ENCODE measurements at regions not wholly inside any gene's neighbourhood (a gene's known extent, or its start where the extent isn't known, plus 50 kb on each side); places are given as distances from the start of the nearest gene placed in this dataset.

DNA sequence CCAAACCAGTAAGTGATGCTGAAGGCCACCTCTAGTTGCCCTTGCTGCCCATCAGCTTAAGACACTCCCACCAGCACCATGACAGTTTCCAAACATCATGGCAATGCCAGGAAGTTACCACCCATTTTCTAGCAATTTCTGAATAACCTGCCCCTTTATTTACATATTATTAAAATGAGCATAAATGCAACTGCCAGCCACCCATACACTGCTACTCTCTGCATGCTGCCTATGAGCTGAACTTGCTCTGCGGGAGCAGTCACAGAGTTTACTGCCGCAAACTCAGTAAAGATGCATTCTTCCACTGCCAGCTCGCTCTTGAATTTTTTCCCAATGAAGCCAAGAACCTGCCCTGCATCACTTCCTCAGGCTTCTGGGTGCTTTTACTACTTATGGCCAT is 212.6 kb downstream of the SH2D4B start:
- Histone ChIP-seq H3K4me1 (ENCODE audit: control insufficient read depth, insufficient read depth, low read length) (no peaks in the 10 kb centered on the region), H3K27me3 (ENCODE audit: control insufficient read depth, insufficient read depth) (no peaks in the 10 kb centered on the region), H3K27ac (ENCODE audit: low read length) (no peak overlapping the region), H3K9me3 (ENCODE audit: control insufficient read depth, low read length) (no peaks in the 10 kb centered on the region), H3K4me3 (ENCODE audit: low read length) (no peak overlapping the region)
- WGBS, result 96% methylated on average over 3 of the region's 3 CpGs
- intact Hi-C loops (cut with DNase I), result no loop called here
- ATAC-seq (no peak), DNase-seq (no peak)

DNA sequence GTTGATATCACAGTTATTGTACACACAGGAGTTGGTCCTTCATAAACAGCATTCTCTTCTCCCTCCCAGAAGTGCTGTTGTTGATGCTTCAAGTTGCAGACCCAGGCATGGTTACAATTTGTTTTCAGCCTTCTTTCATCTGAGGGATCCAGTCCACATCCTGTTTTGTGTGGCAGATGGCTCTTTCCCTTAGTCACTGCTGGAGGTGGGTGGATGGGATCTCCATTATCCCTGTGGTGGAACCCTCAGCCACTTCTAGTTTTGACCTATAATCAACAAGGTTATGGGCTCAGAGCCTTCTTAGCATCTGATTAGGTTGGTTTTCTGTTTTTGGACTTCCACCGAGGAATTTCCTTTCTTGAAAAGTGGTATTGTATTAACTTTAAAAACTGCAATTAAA is 214.2 kb downstream of the SH2D4B start:
- intact Hi-C loops (cut with DNase I), result no loop called here
- 86% methylated on average over 1 of the region's 1 CpG for WGBS
- no peaks in the 10 kb centered on the region for H3K27me3 ChIP-seq (ENCODE audit: control insufficient read depth, insufficient read depth)
- no peaks in the 10 kb centered on the region for H3K4me1 ChIP-seq (ENCODE audit: control insufficient read depth, insufficient read depth, low read length)
- no peak overlapping the region for H3K4me3 ChIP-seq (ENCODE audit: low read length)
- H3K27ac ChIP-seq (ENCODE audit: low read length), result no peak overlapping the region
- DNase-seq (no peak), ATAC-seq (no peak)
- no peaks in the 10 kb centered on the region for H3K9me3 ChIP-seq (ENCODE audit: control insufficient read depth, low read length)

DNA sequence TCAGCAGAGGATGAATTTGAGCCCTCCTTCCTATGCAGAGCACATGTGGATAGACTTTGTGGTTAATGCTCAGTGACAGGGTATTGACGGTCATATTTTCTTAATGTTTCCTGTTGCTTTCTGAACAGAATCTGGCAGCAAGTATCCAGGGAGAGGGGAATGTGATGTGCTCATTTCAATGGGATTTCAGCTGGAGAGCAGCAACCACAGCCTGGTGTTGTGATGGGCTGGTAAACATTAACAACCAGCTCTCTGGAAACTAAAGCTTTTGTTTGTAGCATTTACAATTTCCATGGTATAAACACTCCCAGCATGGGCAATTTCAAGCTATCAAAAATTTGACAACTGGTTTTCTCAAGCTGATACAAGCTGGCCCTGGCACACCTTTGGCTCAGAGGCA is 215.9 kb downstream of the SH2D4B start:
- ATAC-seq, result no peak
- 61% methylated on average over 1 of the region's 1 CpG for WGBS
- no peak overlapping the region for H3K4me3 ChIP-seq (ENCODE audit: low read length)

DNA sequence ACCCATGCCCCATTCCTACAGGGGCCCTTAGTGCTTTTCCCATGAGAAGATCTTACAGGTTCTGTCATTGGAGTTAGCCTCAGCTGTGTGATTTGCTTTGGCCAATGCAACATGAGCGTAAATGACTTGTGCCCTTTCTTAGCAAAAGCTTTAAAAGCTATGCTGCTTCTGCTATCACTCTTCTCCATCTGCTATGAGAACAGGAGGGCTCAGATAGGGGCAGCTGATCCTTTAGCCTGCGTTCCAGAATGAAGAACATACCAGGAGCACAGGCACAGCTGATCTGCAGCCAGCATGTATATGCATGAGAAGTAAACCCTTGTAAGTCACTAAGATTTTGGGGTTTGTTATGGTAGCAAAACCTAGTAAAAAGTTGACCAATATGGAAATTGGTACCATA is 218.2 kb downstream of the SH2D4B start:
- intact Hi-C loops (cut with DNase I), result no loop called here
- DNase-seq, result no peak
- H3K27me3 ChIP-seq (ENCODE audit: control insufficient read depth, insufficient read depth), result no peaks in the 10 kb centered on the region
- no peak for ATAC-seq
- H3K4me1 ChIP-seq (ENCODE audit: control insufficient read depth, insufficient read depth, low read length), result no peaks in the 10 kb centered on the region
- 86% methylated on average over 2 of the region's 2 CpGs for WGBS
- H3K9me3 ChIP-seq (ENCODE audit: control insufficient read depth, low read length), result no peaks in the 10 kb centered on the region
- H3K27ac ChIP-seq (ENCODE audit: low read length), result no peak overlapping the region
- H3K4me3 ChIP-seq (ENCODE audit: low read length), result no peak overlapping the region

More for the DNA sequence above, 215.9 kb downstream of the SH2D4B start:
- intact Hi-C loops (cut with DNase I), result no loop called here
- H3K9me3 ChIP-seq (ENCODE audit: control insufficient read depth, low read length), result no peaks in the 10 kb centered on the region
- H3K27ac ChIP-seq (ENCODE audit: low read length), result no peak overlapping the region
- DNase-seq, result no peak
- H3K4me1 ChIP-seq (ENCODE audit: control insufficient read depth, insufficient read depth, low read length), result no peaks in the 10 kb centered on the region
- H3K27me3 ChIP-seq (ENCODE audit: control insufficient read depth, insufficient read depth), result no peaks in the 10 kb centered on the region

DNA sequence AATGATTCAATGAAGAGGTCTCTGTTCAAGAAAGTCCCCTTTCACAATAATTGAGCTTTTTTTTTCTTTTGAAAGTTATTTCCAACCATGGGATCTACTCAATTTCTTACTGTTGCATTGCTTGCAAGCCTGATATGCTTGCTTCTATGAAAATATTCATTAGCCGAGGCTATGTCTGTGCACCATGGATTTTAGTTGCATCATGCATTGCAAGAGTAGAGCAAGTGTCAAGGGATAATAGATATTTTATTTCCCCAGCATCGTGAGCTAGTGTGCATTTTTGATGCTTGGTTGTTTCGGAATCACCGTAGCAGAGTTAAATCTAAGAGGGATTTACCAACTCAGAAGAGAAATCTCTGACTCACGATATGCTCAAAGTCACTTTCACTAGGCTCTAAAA is 222.0 kb downstream of the SH2D4B start:
- intact Hi-C loops (cut with DNase I), result no loop called here
- Histone ChIP-seq H3K4me3 (ENCODE audit: low read length) (no peak overlapping the region), H3K9me3 (ENCODE audit: control insufficient read depth, low read length) (no peaks in the 10 kb centered on the region), H3K27ac (ENCODE audit: low read length) (no peak overlapping the region), H3K27me3 (ENCODE audit: control insufficient read depth, insufficient read depth) (no peaks in the 10 kb centered on the region), H3K4me1 (ENCODE audit: control insufficient read depth, insufficient read depth, low read length) (no peaks in the 10 kb centered on the region)
- ATAC-seq (no peak), DNase-seq (no peak)
- WGBS, result 83% methylated on average over 5 of the region's 5 CpGs

DNA sequence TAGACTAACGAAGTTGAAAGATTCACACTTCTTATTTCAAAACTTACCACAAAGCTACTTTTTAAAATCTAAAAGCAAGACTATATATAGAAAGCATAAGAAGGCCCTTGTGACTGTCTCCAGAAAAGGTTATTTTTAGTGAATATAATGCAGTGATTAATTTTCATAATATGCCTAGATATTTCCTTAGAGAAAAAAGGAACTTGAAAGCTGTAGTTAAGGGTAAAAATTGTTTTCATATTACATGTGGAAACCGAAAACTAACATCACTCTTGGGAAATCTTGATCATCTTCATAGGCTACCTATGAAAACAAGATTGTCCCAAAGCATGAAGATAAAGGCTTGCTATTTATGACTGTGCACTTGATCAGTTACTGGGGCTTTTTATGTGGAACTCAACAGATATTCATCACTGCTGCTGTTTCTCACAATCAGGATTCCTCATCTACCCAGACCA is 223.2 kb downstream of the SH2D4B start:
- no peak for ATAC-seq
- H3K4me1 ChIP-seq (ENCODE audit: control insufficient read depth, insufficient read depth, low read length), result no peaks in the 10 kb centered on the region
- H3K4me3 ChIP-seq (ENCODE audit: low read length), result no peak overlapping the region
- 55% methylated on average over 2 of the region's 2 CpGs for WGBS
- no peak overlapping the region for H3K27ac ChIP-seq (ENCODE audit: low read length)
- DNase-seq, result no peak
- H3K9me3 ChIP-seq (ENCODE audit: control insufficient read depth, low read length), result no peaks in the 10 kb centered on the region
- H3K27me3 ChIP-seq (ENCODE audit: control insufficient read depth, insufficient read depth), result no peaks in the 10 kb centered on the region
- intact Hi-C loops (cut with DNase I), result no loop called here

DNA sequence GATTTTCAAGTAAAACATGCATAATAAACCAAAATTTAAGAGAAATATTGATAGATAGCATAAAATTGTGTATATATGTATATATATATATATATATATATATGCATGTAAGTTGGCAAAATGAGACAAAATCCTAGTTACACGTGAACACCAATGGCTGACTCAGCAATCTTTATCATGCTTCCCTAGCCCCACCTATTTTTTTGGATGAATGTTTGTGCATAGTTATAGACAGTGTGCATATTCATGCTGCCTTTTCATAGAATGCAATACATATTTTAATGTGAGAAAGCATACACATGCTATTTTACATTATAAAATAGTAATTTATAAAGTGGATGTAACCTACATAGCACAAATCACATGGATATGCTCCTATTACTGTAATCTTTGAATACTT is 230.3 kb downstream of the SH2D4B start:
- no peak for DNase-seq
- no peak for ATAC-seq
- Histone ChIP-seq H3K4me1 (ENCODE audit: control insufficient read depth, insufficient read depth, low read length) (no peaks in the 10 kb centered on the region), H3K4me3 (ENCODE audit: low read length) (no peak overlapping the region), H3K9me3 (ENCODE audit: control insufficient read depth, low read length) (no peaks in the 10 kb centered on the region), H3K27me3 (ENCODE audit: control insufficient read depth, insufficient read depth) (no peaks in the 10 kb centered on the region), H3K27ac (ENCODE audit: low read length) (no peak overlapping the region)
- 29% methylated on average over 1 of the region's 1 CpG for WGBS
- intact Hi-C loops (cut with DNase I), result no loop called here

DNA sequence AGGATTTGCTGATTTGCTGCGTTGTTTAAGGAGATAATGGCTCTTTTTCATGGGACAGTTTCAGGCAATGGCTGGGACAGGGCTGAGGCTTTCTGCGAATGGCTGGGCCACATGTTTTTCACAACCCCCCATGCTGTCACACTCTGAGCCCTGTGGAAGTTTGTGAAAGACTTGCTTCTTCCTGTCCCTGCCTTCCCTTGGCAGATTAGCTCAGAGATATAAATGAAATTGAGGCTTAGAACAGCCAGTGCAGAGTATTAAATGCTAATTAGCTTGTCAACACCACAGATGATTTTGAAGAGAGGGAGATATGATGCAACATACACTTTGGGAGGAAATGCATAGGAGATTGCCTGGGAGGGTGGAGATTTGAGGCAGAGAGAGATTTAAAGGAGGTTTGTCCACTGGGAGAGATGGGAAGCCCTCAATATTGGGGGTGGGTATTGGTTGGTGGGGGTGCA is 232.0 kb downstream of the SH2D4B start:
- Histone ChIP-seq H3K9me3 (ENCODE audit: control insufficient read depth, low read length) (no peaks in the 10 kb centered on the region), H3K4me3 (ENCODE audit: low read length) (no peak overlapping the region), H3K4me1 (ENCODE audit: control insufficient read depth, insufficient read depth, low read length) (no peaks in the 10 kb centered on the region), H3K27ac (ENCODE audit: low read length) (no peak overlapping the region), H3K27me3 (ENCODE audit: control insufficient read depth, insufficient read depth) (no peaks in the 10 kb centered on the region)
- DNase-seq (no peak), ATAC-seq (no peak)
- intact Hi-C loops (cut with DNase I), result no loop called here
- 22% methylated on average over 2 of the region's 2 CpGs for WGBS

DNA sequence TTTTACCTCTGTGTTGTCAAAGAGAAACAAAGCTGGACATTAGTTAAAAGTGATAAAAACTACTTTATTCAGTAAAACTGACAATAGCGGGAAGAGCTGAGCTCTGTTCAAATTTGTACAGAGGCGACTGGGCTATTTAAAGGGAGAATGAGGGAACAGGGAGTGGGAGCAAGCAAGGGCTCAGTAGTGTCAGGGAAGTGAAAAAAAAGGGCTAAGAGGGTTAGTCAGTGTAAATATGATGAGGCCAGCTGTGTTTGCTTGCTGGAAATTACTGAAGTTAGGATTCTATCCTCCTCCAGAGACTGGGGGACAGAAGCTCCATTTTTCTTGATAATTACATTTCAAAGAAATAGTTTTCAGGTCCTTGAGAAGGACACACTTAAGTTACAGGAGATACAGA is 232.5 kb downstream of the SH2D4B start:
- intact Hi-C loops (cut with DNase I), result no loop called here
- ATAC-seq, result no peak
- WGBS, result 72% methylated on average over 2 of the region's 2 CpGs
- Histone ChIP-seq H3K27ac (ENCODE audit: low read length) (no peak overlapping the region), H3K4me3 (ENCODE audit: low read length) (no peak overlapping the region), H3K27me3 (ENCODE audit: control insufficient read depth, insufficient read depth) (no peaks in the 10 kb centered on the region), H3K9me3 (ENCODE audit: control insufficient read depth, low read length) (no peaks in the 10 kb centered on the region), H3K4me1 (ENCODE audit: control insufficient read depth, insufficient read depth, low read length) (no peaks in the 10 kb centered on the region)
- no peak for DNase-seq

DNA sequence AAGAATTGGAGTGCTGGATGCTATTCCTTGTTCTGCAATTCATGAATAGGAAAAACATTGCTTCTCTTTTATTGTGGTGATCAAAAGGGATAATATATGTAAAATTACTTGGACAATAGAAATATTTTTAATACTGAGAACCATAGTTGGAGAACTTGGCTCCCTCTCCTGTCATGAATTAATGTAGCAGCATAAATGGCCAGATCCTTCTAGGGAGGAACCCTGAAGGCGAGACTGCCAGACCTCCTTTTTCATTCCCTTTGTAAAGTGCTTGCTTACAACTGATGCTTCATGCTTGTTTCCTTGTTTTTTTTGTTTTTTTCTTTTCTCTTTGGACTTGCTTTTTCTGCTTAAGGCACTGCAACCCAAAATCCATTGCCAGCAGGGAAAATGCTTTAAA is 233.6 kb downstream of the SH2D4B start:
- intact Hi-C loops (cut with DNase I), result no loop called here
- WGBS, result 53% methylated on average over 1 of the region's 1 CpG
- ATAC-seq, result no peak
- no peaks in the 10 kb centered on the region for H3K4me1 ChIP-seq (ENCODE audit: control insufficient read depth, insufficient read depth, low read length)
- no peaks in the 10 kb centered on the region for H3K27me3 ChIP-seq (ENCODE audit: control insufficient read depth, insufficient read depth)
- H3K27ac ChIP-seq (ENCODE audit: low read length), result no peak overlapping the region
- H3K4me3 ChIP-seq (ENCODE audit: low read length), result no peak overlapping the region
- H3K9me3 ChIP-seq (ENCODE audit: control insufficient read depth, low read length), result no peaks in the 10 kb centered on the region
- no peak for DNase-seq

DNA sequence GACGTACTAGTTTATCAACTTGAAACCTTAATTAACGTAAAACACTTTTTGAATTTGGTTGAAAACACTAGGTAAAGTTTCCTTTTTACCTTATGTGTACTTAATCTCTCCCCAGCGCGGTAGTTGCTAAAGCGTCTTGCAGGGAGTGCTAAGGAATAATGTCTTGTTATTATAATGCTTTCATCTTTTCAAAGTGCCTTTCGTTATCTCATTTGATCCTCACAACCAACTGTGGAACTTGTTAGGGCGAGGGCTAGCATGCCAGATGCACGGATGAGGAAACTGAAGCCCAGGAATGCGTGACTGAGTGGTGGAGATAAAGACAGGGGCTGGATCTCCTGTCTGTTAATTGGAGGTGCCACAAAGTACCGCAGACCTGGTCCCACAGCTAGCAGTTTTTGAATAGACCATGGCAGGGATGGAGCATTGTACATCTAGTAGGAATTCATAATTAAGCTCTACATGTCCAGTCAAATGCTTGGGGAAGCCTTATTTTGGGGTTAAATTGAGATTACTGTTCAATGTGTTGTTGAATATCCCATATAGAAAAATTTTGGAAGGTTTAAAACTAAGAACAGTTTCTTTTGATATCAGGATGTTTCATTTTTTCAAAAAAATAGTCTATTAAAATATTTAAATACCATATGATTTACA is 234.3 kb downstream of the SH2D4B start:
- no peaks in the 10 kb centered on the region for H3K27me3 ChIP-seq (ENCODE audit: control insufficient read depth, insufficient read depth)
- H3K27ac ChIP-seq (ENCODE audit: low read length), result no peak overlapping the region
- DNase-seq, result no peak
- H3K4me3 ChIP-seq (ENCODE audit: low read length), result no peak overlapping the region
- ATAC-seq, result no peak
- H3K9me3 ChIP-seq (ENCODE audit: control insufficient read depth, low read length), result no peaks in the 10 kb centered on the region
- 47% methylated on average over 10 of the region's 10 CpGs for WGBS
- intact Hi-C loops (cut with DNase I), result no loop called here
- no peaks in the 10 kb centered on the region for H3K4me1 ChIP-seq (ENCODE audit: control insufficient read depth, insufficient read depth, low read length)

DNA sequence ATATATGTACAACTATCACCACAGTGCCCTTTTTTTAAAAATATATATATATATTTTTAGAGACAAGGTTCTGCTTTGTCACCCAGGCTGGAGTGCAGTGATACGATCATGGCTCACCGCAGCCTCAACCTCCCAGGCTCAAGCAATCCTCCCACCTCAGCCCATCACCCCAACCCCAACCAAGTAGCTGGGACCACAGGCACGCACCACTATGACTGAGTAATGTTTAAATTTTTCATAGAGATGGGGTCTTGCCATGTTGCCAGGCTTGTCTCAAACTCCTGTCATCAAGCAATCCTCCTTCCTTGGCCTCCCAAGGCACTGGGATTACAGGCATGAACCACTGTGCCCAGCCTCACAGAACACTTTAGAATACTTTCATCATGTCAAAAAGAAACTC is 234.9 kb downstream of the SH2D4B start:
- intact Hi-C loops (cut with DNase I), result no loop called here
- ATAC-seq, result no peak
- no peak overlapping the region for H3K27ac ChIP-seq (ENCODE audit: low read length)
- H3K27me3 ChIP-seq (ENCODE audit: control insufficient read depth, insufficient read depth), result no peaks in the 10 kb centered on the region
- H3K4me3 ChIP-seq (ENCODE audit: low read length), result no peak overlapping the region
- H3K9me3 ChIP-seq (ENCODE audit: control insufficient read depth, low read length), result no peaks in the 10 kb centered on the region
- 85% methylated on average over 3 of the region's 3 CpGs for WGBS
- DNase-seq, result peak in 1 of 3 donors; percentile 23
- H3K4me1 ChIP-seq (ENCODE audit: control insufficient read depth, insufficient read depth, low read length), result no peaks in the 10 kb centered on the region

All from right cardiac atrium (tissue), 5 donors.